ENCODE measurements at regions not wholly inside any gene's neighbourhood (a gene's known extent, or its start where the extent isn't known, plus 50 kb on each side); places are given as distances from the start of the nearest gene placed in this dataset.

DNA sequence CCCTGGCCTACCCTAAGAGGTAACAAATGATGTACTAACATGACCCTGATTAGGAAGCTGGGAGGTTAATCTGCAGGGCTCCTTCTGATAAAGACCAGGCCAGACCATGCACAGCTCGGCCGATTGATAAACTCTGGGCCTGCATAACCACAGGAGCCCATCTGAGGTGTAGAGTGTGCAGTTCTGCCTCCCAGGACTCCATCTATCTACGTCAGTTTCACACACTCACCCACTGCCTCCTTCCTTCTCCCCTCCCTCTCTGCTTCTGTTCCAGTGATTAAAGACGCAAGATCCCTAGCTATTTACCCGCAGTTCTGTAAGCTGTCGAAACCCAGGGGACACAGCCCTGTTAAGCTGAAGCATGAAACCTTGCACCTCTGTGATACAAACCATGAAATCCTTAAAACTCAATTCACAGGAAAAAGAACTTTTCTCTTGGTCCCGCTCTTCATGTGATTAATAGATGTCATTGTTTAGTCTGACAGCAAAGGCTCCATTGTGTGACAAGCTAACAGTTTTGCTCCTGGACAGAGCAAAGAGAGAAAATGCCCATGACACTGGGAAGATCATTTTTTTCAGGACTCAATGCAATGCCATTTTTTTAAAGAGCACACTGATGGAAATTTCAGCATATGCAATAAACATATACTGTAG lies 470.6 kb downstream of the MAFB start:
- Histone ChIP-seq H3K27me3 (ENCODE audit: insufficient read depth, poor library complexity, severe bottlenecking) (no peaks in the 10 kb centered on the region), H3K4me3 (replicated peaks; ENCODE audit: insufficient read depth, low read length) (no peak overlapping the region), H3K27ac (replicated peaks) (no peak overlapping the region)
- TF ChIP-seq, protein P1, sequence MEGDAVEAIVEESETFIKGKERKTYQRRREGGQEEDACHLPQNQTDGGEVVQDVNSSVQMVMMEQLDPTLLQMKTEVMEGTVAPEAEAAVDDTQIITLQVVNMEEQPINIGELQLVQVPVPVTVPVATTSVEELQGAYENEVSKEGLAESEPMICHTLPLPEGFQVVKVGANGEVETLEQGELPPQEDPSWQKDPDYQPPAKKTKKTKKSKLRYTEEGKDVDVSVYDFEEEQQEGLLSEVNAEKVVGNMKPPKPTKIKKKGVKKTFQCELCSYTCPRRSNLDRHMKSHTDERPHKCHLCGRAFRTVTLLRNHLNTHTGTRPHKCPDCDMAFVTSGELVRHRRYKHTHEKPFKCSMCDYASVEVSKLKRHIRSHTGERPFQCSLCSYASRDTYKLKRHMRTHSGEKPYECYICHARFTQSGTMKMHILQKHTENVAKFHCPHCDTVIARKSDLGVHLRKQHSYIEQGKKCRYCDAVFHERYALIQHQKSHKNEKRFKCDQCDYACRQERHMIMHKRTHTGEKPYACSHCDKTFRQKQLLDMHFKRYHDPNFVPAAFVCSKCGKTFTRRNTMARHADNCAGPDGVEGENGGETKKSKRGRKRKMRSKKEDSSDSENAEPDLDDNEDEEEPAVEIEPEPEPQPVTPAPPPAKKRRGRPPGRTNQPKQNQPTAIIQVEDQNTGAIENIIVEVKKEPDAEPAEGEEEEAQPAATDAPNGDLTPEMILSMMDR (IDR thresholded peaks at IDR 0.05; ENCODE audit: insufficient read depth, low read length): no peak
- no peak for TF ChIP-seq POLR2AphosphoS5 (IDR thresholded peaks at IDR 0.05; ENCODE audit: low read depth)
- TF ChIP-seq SPI1 (IDR thresholded peaks at IDR 0.05; ENCODE audit: borderline replicate concordance, low read depth): no peak
- no peak for TF ChIP-seq GABPA (IDR thresholded peaks at IDR 0.05; ENCODE audit: low read depth)
- no peak for TF ChIP-seq REST (IDR thresholded peaks at IDR 0.05; ENCODE audit: insufficient replicate concordance, low read depth)
- no peak for DNase-seq (ENCODE audit: low read depth in 1 of 2, low spot score in 1 of 2)

DNA sequence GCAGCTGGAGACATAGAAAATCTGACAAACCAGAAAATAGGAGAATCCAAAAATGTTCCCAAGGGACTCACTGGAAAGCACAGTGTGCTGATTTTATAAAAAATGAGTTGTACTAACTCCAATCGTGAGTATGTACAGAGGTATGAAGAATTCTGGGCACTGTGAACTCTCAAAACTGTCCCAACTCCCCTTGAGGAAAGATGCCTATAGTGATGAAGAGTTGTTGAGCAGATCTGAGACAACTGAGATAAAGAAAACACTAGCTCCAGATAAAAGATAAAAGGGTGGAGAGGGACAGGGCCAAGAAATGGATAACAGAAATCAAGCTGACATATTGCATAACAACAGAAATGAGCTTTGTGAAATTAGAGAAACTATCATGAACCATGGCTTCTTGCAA lies 481.4 kb downstream of the MAFB start:
- no peak for DNase-seq (ENCODE audit: low read depth in 1 of 2, low spot score in 1 of 2)
- TF ChIP-seq REST (IDR thresholded peaks at IDR 0.05; ENCODE audit: insufficient replicate concordance, low read depth) (no peak), POLR2AphosphoS5 (IDR thresholded peaks at IDR 0.05; ENCODE audit: low read depth) (no peak), GABPA (IDR thresholded peaks at IDR 0.05; ENCODE audit: low read depth) (no peak), SPI1 (IDR thresholded peaks at IDR 0.05; ENCODE audit: borderline replicate concordance, low read depth) (no peak)
- TF ChIP-seq, protein P1 (IDR thresholded peaks at IDR 0.05; ENCODE audit: insufficient read depth, low read length): no peak
- Histone ChIP-seq H3K27ac (replicated peaks) (no peak overlapping the region), H3K27me3 (ENCODE audit: insufficient read depth, poor library complexity, severe bottlenecking) (peaks cover 8% of the 10 kb centered on the region), H3K4me3 (replicated peaks; ENCODE audit: insufficient read depth, low read length) (no peak overlapping the region)

DNA sequence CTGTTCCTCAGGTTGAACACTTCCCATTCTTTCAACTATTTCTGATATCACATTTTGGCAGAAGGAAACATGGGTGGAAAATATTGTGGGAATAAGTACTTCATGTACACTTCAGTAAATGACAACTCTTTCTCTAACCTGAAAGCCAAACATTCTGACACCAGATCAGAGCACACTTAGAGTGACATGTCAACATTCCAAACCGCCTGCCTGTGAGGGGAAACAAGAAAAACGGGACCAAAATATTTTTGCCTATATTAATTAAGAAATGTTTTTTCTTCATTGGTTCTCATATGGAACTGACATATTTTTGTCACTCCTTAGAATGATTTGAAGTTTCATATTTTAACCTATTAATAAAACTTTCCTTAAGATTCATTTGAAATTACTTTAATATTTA lies 483.1 kb downstream of the MAFB start:
- no peak for TF ChIP-seq POLR2AphosphoS5 (IDR thresholded peaks at IDR 0.05; ENCODE audit: low read depth)
- TF ChIP-seq, protein P1 (IDR thresholded peaks at IDR 0.05; ENCODE audit: insufficient read depth, low read length): no peak
- TF ChIP-seq GABPA (IDR thresholded peaks at IDR 0.05; ENCODE audit: low read depth): no peak
- peaks cover 8% of the 10 kb centered on the region for H3K27me3 ChIP-seq (ENCODE audit: insufficient read depth, poor library complexity, severe bottlenecking)
- no peak overlapping the region for H3K4me3 ChIP-seq (replicated peaks; ENCODE audit: insufficient read depth, low read length)
- H3K27ac ChIP-seq (replicated peaks): no peak overlapping the region
- no peak for DNase-seq (ENCODE audit: low read depth in 1 of 2, low spot score in 1 of 2)

GRCh38 chr20:40203032-40203431 lies 486.0 kb downstream of the MAFB start:
- TF ChIP-seq POLR2AphosphoS5 (IDR thresholded peaks at IDR 0.05; ENCODE audit: low read depth) (no peak), GABPA (IDR thresholded peaks at IDR 0.05; ENCODE audit: low read depth) (no peak), SPI1 (IDR thresholded peaks at IDR 0.05; ENCODE audit: borderline replicate concordance, low read depth) (no peak), REST (IDR thresholded peaks at IDR 0.05; ENCODE audit: insufficient replicate concordance, low read depth) (no peak)
- TF ChIP-seq, protein P1 (IDR thresholded peaks at IDR 0.05; ENCODE audit: insufficient read depth, low read length): no peak
- H3K27me3 ChIP-seq (ENCODE audit: insufficient read depth, poor library complexity, severe bottlenecking): peaks cover 8% of the 10 kb centered on the region
- no peak overlapping the region for H3K4me3 ChIP-seq (replicated peaks; ENCODE audit: insufficient read depth, low read length)
- no peak for DNase-seq (ENCODE audit: low read depth in 1 of 2, low spot score in 1 of 2)
- H3K27ac ChIP-seq (replicated peaks): no peak overlapping the region
